Right renal cortex interstitium (tissue), 3 donors: ENCODE measurements at regions not wholly inside any gene's neighbourhood (a gene's known extent, or its start where the extent isn't known, plus 50 kb on each side); places are given as distances from the start of the nearest gene placed in this dataset.

ENCODE experiments used
- DNase-seq, 3 donors: peaks; one replicate each; pipeline ENCODE4 v3.0.0-alpha.2; 2013; ENCODE audit warnings: low read depth in 3 of 3, low spot score in 2 of 3

GRCh38 chr15:77692614-77693013 lies 59.9 kb upstream of the LINGO1 start:
- DNase-seq: no peak

- DNase-seq: no peak
These were observed 58.9 kb upstream of the LINGO1 start for GRCh38 chr15:77691607-77692006.

GRCh38 chr15:77689821-77690220 lies 57.1 kb upstream of the LINGO1 start:
- no peak for DNase-seq

GRCh38 chr15:77688693-77689092 lies 56.0 kb upstream of the LINGO1 start:
- no peak for DNase-seq

- no peak for DNase-seq
These were observed 55.6 kb upstream of the LINGO1 start for GRCh38 chr15:77688266-77688665.

- no peak for DNase-seq
These were observed 52.5 kb upstream of the LINGO1 start for GRCh38 chr15:77685082-77685815.

GRCh38 chr15:77684341-77685081 lies 51.8 kb upstream of the LINGO1 start:
- no peak for DNase-seq

- DNase-seq: no peak
These were observed 49.9 kb upstream of the LINGO1 start for GRCh38 chr15:77682564-77682963.
